ENCODE measurements at regions not wholly inside any gene's neighbourhood (a gene's known extent, or its start where the extent isn't known, plus 50 kb on each side); places are given as distances from the start of the nearest gene placed in this dataset.

GRCh38 chrY:21813484-21814233 is 80.7 kb downstream of the RBMY1D start:
- Mint-ChIP-seq H3K36me3 (ENCODE audit: low read depth) (no peaks in the 10 kb centered on the region), H3K4me3 (no peak overlapping the region), H3K9me3 (no peaks in the 10 kb centered on the region), H3K4me1 (no peaks in the 10 kb centered on the region), H3K27me3 (peaks cover 1% of the 10 kb centered on the region), H3K27ac (no peak overlapping the region)
- DNase-seq: no peak
- POLR2A ChIA-PET: no interaction called here
- CTCF ChIA-PET: no interaction called here
- ATAC-seq (ENCODE audit: low read depth): no peak
- intact Hi-C loops (cut with micrococcal nuclease): no loop called here
- TF ChIP-seq, protein P1, sequence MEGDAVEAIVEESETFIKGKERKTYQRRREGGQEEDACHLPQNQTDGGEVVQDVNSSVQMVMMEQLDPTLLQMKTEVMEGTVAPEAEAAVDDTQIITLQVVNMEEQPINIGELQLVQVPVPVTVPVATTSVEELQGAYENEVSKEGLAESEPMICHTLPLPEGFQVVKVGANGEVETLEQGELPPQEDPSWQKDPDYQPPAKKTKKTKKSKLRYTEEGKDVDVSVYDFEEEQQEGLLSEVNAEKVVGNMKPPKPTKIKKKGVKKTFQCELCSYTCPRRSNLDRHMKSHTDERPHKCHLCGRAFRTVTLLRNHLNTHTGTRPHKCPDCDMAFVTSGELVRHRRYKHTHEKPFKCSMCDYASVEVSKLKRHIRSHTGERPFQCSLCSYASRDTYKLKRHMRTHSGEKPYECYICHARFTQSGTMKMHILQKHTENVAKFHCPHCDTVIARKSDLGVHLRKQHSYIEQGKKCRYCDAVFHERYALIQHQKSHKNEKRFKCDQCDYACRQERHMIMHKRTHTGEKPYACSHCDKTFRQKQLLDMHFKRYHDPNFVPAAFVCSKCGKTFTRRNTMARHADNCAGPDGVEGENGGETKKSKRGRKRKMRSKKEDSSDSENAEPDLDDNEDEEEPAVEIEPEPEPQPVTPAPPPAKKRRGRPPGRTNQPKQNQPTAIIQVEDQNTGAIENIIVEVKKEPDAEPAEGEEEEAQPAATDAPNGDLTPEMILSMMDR (IDR thresholded peaks at IDR 0.05): no peak

DNA sequence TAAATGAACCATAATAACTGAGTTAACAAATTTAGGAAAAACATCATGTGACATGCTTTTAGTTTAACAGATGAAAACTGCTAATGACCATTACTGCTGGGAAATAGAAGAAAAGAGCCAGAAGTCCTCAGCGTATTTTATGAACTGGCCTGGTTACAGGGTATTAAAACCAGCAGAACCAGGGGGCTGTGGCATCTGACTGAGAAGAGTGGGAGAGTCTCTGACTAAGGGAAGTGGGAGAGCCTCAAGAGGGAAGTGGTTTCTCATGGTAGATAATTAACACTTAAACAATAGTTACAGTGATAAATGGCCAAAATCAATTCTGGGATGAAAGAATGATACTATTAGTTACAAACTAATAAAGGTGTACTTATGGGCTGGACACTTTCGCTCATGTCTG is 79.8 kb downstream of the RBMY1D start:
- Mint-ChIP-seq H3K9me3 (no peaks in the 10 kb centered on the region), H3K27me3 (peaks cover 1% of the 10 kb centered on the region), H3K4me3 (no peak overlapping the region), H3K27ac (no peak overlapping the region), H3K4me1 (no peaks in the 10 kb centered on the region), H3K36me3 (ENCODE audit: low read depth) (no peaks in the 10 kb centered on the region)
- intact Hi-C loops (cut with micrococcal nuclease): no loop called here
- DNase-seq (no peak), ATAC-seq (ENCODE audit: low read depth) (no peak)
- ChIA-PET CTCF (no interaction called here), POLR2A (no interaction called here)
- TF ChIP-seq, protein P1 (IDR thresholded peaks at IDR 0.05): no peak

GRCh38 chrY:21821881-21822280 is 72.4 kb downstream of the RBMY1D start:
- no peak overlapping the region for H3K4me3 Mint-ChIP-seq
- H3K4me1 Mint-ChIP-seq: no peaks in the 10 kb centered on the region
- POLR2A ChIA-PET: no interaction called here

DNA sequence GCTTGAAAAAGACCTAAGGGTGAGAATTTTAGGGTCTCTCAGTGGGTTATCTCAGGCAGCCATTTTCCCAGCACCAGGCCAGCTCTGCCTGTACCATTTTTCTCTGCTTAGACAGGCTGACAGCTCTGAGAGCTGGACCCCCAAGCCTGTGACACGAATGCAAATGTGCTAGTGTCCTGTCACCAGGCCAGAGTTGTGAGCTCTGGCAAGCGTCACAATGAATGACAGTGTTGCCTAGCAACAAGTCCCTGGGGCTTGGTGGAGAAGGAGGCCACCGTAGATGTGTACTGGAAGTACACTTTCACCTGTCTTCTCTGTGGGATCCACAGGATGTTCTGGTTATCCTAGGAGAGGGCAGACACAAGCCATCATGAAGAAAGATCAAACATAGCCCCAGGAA is 66.7 kb downstream of the RBMY1D start:
- Mint-ChIP-seq H3K36me3 (ENCODE audit: low read depth) (no peaks in the 10 kb centered on the region), H3K27ac (no peak overlapping the region), H3K27me3 (no peaks in the 10 kb centered on the region), H3K9me3 (no peaks in the 10 kb centered on the region), H3K4me3 (no peak overlapping the region), H3K4me1 (no peaks in the 10 kb centered on the region)
- ATAC-seq (ENCODE audit: low read depth) (no peak), DNase-seq (no peak)
- ChIA-PET CTCF (no interaction called here), POLR2A (no interaction called here)
- intact Hi-C loops (cut with micrococcal nuclease): no loop called here
- TF ChIP-seq, protein P1 (IDR thresholded peaks at IDR 0.05): no peak

More at GRCh38 chrY:21821881-21822280, 72.4 kb downstream of the RBMY1D start:
- Mint-ChIP-seq H3K36me3 (ENCODE audit: low read depth) (no peaks in the 10 kb centered on the region), H3K9me3 (no peaks in the 10 kb centered on the region), H3K27ac (no peak overlapping the region), H3K27me3 (no peaks in the 10 kb centered on the region)
- CTCF ChIA-PET: no interaction called here
- TF ChIP-seq, protein P1 (IDR thresholded peaks at IDR 0.05): no peak
- ATAC-seq (ENCODE audit: low read depth) (no peak), DNase-seq (no peak)
- intact Hi-C loops (cut with micrococcal nuclease): no loop called here
